Uterus (tissue), 3 donors: ENCODE measurements at regions not wholly inside any gene's neighbourhood (a gene's known extent, or its start where the extent isn't known, plus 50 kb on each side); places are given as distances from the start of the nearest gene placed in this dataset.

ENCODE experiments used
- DNase-seq, 2 donors: peaks; one replicate each; pipeline ENCODE4 v3.0.0-alpha.2; 2019 to 2020
- H3K27ac ChIP-seq, 2 donors: fragments of 200-600 bp; sonication (generic); 1 replicate in 1 of 2; 2 replicates in 1 of 2; pipeline ENCODE4 v1.5.1; 2016 to 2018
- H3K27me3 ChIP-seq, 2 donors: fragments of 200-600 bp; sonication (generic); one replicate each; pipeline ENCODE4 v1.5.1; 2018 to 2019; ENCODE audit warnings: control low read depth in 1 of 2
- H3K36me3 ChIP-seq, 2 donors: fragments of 200-600 bp; sonication (generic); one replicate each; pipeline ENCODE4 v1.5.1; 2019; ENCODE audit warnings: control low read depth in 1 of 2
- H3K4me1 ChIP-seq, 2 donors: fragments of 200-600 bp; sonication (generic); one replicate each; pipeline ENCODE4 v1.5.1; 2018 to 2019; ENCODE audit warnings: control low read depth in 1 of 2
- H3K4me3 ChIP-seq, 2 donors: fragments of 200-600 bp; sonication (generic); 1 replicate in 1 of 2; 2 replicates in 1 of 2; pipeline ENCODE4 v1.5.1; 2018 to 2019; ENCODE audit warnings: mild to moderate bottlenecking in 1 of 2
- H3K9me3 ChIP-seq, 2 donors: fragments of 200-600 bp; sonication (generic); one replicate each; pipeline ENCODE4 v1.5.1; 2019; ENCODE audit warnings: control low read depth in 1 of 2
- POLR2A ChIP-seq, 2 donors: fragments of 450-650 bp; IDR thresholded peaks; one replicate each; pipeline ENCODE4 v1.6.1; 2016; ENCODE audit warnings: antibody characterized with exemption in 2 of 2, mild to moderate bottlenecking in 1 of 2, moderate library complexity in 1 of 2
- intact Hi-C: fragments of 100-400 bp; cut with DNase I; formaldehyde crosslinking; loops from one replicate; pipeline ENCODE4 v1.15.1; 2023; ENCODE audit warnings: low total_unique reads
- TF ChIP-seq, protein P1 (sequence below), 4 experiments: fragments of 200-600 bp in 2 of 4; fragments of 450-650 bp in 2 of 4; sonication (generic) in 2 of 4; IDR thresholded peaks; one replicate each; pipeline ENCODE4 v1.5.1; 2016 to 2019; ENCODE audit warnings: antibody characterized with exemption in 4 of 4, mild to moderate bottlenecking in 2 of 4, moderate library complexity in 1 of 4
- donor health status: DM: yes; HTN: yes; CAD: no.

DNA sequence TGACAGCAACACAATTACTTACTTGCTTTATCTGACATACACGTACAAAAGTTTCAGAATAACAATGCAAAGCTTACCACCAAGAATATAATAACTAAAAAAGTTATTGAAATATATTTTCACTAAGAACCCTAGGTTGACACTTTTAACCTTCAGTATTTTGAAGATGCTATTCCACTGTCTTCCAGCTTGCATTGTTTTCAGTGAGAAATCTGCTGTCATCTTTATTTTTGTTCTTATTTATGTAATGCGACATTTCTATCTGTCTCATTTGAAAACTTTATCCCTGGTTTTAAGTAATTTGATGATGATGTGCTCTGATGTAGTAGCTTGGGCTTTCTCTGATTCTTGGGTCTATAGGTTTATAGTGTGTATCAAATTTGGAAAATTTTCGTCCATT, 165.0 kb upstream of the SMIM21 start:
- DNase-seq, result no peak
- TF ChIP-seq, protein P1, sequence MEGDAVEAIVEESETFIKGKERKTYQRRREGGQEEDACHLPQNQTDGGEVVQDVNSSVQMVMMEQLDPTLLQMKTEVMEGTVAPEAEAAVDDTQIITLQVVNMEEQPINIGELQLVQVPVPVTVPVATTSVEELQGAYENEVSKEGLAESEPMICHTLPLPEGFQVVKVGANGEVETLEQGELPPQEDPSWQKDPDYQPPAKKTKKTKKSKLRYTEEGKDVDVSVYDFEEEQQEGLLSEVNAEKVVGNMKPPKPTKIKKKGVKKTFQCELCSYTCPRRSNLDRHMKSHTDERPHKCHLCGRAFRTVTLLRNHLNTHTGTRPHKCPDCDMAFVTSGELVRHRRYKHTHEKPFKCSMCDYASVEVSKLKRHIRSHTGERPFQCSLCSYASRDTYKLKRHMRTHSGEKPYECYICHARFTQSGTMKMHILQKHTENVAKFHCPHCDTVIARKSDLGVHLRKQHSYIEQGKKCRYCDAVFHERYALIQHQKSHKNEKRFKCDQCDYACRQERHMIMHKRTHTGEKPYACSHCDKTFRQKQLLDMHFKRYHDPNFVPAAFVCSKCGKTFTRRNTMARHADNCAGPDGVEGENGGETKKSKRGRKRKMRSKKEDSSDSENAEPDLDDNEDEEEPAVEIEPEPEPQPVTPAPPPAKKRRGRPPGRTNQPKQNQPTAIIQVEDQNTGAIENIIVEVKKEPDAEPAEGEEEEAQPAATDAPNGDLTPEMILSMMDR (IDR thresholded peaks at IDR 0.05), result no peak
- TF ChIP-seq POLR2A (IDR thresholded peaks at IDR 0.05), result no peak
- intact Hi-C loops, result no loop called here
- no peaks in the 10 kb centered on the region for H3K36me3 ChIP-seq
- H3K9me3 ChIP-seq, result peaks cover 0 to 7% of the 10 kb centered on the region in 2 donors
- no peak overlapping the region for H3K4me3 ChIP-seq
- H3K27ac ChIP-seq, result no peak overlapping the region
- H3K27me3 ChIP-seq, result no peaks in the 10 kb centered on the region
- H3K4me1 ChIP-seq, result no peaks in the 10 kb centered on the region

- H3K9me3 ChIP-seq, result peaks cover 0 to 7% of the 10 kb centered on the region in 2 donors
- no peak for TF ChIP-seq POLR2A (IDR thresholded peaks at IDR 0.05)
- TF ChIP-seq, protein P1 (IDR thresholded peaks at IDR 0.05), result no peak
- intact Hi-C loops, result no loop called here
- no peak overlapping the region for H3K27ac ChIP-seq
- no peaks in the 10 kb centered on the region for H3K4me1 ChIP-seq
- no peaks in the 10 kb centered on the region for H3K27me3 ChIP-seq
- H3K36me3 ChIP-seq, result no peaks in the 10 kb centered on the region
- H3K4me3 ChIP-seq, result no peak overlapping the region
- DNase-seq, result no peak
Observed at GRCh38 chr18:75588412-75588811, 160.9 kb upstream of the SMIM21 start.

DNA sequence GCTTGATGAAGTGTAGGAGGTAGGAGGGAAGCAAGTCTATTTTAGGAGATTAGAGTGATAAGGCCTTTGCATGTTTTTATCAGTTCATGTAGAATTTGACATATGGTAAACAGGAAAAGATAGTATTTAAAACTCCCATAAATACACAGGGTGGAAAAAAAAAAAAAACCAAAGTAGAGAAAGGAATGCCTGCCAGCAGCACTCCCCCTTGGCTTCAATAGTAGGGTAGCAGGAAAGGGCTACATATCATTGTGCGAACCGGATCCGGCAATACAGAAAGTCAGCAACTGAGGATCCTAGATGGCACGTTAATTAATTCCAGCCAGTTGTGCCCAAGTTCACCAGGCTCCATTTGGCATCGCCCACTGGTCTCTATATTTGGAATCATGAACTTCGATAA, 159.6 kb upstream of the SMIM21 start:
- no peaks in the 10 kb centered on the region for H3K9me3 ChIP-seq
- H3K27ac ChIP-seq, result no peak overlapping the region
- TF ChIP-seq POLR2A (IDR thresholded peaks at IDR 0.05), result no peak
- TF ChIP-seq, protein P1 (IDR thresholded peaks at IDR 0.05), result no peak

DNA sequence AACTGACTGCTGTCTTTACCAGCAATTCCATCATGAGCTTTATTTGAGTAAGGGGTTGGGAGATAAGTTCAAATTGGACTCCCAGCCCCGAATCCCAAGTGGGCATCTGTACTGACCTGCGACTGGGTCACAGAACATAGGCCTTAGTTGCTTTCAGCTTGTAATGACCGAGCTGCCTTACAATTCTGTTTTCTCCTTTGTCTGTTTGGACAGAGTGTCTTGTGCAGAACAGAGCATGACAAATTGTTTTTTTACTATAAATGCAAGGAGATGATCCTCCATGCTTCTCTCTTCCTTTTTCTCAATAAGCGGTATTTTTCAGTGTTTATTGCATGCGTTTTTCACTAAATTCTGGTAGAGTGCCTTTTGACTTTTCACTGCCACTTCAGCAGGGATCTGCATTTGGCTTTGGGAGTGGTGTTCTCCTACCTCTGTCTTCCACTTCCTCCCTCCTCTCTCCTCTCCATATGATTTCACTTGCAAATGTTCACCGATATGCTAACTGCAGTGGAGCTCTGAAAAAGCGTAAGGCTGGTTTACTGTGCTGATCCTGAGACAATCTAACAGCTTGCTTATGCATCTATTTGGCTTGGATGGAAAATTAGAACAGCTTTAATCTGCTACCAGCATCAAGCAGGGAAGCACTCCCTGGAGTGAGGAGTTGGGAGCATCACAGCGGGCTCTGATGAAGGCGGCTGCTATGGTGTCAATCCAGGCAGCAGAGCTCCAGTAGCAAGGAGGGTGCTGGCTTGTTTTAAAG, 158.8 kb upstream of the SMIM21 start:
- no peak overlapping the region for H3K27ac ChIP-seq
- no peaks in the 10 kb centered on the region for H3K27me3 ChIP-seq
- TF ChIP-seq, protein P1 (IDR thresholded peaks at IDR 0.05), result no peak
- TF ChIP-seq POLR2A (IDR thresholded peaks at IDR 0.05), result no peak
- no peaks in the 10 kb centered on the region for H3K4me1 ChIP-seq
- H3K36me3 ChIP-seq, result no peaks in the 10 kb centered on the region
- no peak overlapping the region for H3K4me3 ChIP-seq
- DNase-seq, result no peak
- intact Hi-C loops, result no loop called here
- H3K9me3 ChIP-seq, result no peaks in the 10 kb centered on the region

More for the DNA sequence above, 159.6 kb upstream of the SMIM21 start:
- DNase-seq, result no peak
- H3K36me3 ChIP-seq, result no peaks in the 10 kb centered on the region
- intact Hi-C loops, result no loop called here
- no peak overlapping the region for H3K4me3 ChIP-seq
- H3K4me1 ChIP-seq, result no peaks in the 10 kb centered on the region
- H3K27me3 ChIP-seq, result no peaks in the 10 kb centered on the region

DNA sequence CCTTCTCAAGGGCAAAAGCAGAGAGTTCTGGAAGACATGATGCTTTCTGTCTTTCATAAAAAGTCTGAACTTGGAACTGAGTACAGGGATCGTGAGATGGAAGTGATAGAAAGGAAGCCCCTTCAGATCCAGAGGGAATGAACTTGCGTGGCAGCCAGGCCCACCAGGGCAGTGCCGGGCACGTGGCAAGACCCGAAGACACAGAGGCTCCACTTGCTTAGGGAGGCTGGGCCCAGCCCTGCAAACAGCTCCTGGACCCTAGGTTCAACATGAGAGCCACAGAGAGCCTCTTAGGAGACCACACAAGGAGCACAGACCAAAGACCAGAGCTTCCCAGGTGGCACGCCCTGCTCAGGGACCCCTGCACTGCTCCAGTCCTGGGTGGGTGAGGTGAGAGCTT, 155.4 kb upstream of the SMIM21 start:
- no peaks in the 10 kb centered on the region for H3K36me3 ChIP-seq
- H3K4me1 ChIP-seq, result no peaks in the 10 kb centered on the region
- no peak overlapping the region for H3K27ac ChIP-seq
- H3K4me3 ChIP-seq, result no peak overlapping the region
- TF ChIP-seq, protein P1 (IDR thresholded peaks at IDR 0.05), result no peak
- no peak for TF ChIP-seq POLR2A (IDR thresholded peaks at IDR 0.05)
- no peaks in the 10 kb centered on the region for H3K27me3 ChIP-seq
- DNase-seq, result no peak
- intact Hi-C loops, result no loop called here
- H3K9me3 ChIP-seq, result no peaks in the 10 kb centered on the region
